ENCODE measurements at regions not wholly inside any gene's neighbourhood (a gene's known extent, or its start where the extent isn't known, plus 50 kb on each side); places are given as distances from the start of the nearest gene placed in this dataset.
A peak's percentile ranks its signal among the peaks of the same experiment; 100 is the strongest.

DNA sequence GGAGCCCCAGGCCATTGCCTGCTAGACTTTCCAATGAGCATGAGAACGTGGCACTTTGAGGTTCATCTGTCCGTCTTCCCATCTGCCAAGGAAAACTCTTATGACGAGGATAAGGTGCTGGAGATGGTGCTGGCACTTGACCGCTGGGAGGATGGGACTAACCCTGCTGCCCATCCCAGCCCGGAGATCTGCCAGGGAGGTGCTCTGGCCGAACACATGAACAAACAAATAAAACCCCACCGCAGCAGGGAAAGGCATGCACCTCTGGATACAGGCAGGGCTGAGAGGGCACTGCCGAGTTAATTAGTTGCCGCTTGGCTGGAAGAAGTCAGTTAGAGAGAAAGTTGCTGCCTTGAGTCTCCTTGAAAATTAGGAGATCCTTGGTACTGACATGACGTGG, 308.4 kb downstream of the AJAP1 start:
- Histone ChIP-seq H3K36me3 (replicated peaks in 1 of 2; ENCODE audit: control insufficient read depth in 2 of 2, insufficient read depth in 2 of 2, low read length in 2 of 2) (no peaks in the 10 kb centered on the region), H2AK5ac (ENCODE audit: low read depth, low read length) (no peak overlapping the region), H3K9me3 (replicated peaks in 1 of 2; ENCODE audit: control insufficient read depth in 2 of 2, insufficient read depth in 1 of 2, low read depth in 1 of 2, low read length in 2 of 2) (no peaks in the 10 kb centered on the region), H4K8ac (ENCODE audit: low read depth, low read length) (no peak overlapping the region), H3K4ac (ENCODE audit: low read length) (no peak overlapping the region), H3K14ac (ENCODE audit: low read length) (no peak overlapping the region), H3K23ac (ENCODE audit: low read depth, low read length, poor library complexity) (no peak overlapping the region), H2AFZ (ENCODE audit: low read length) (no peak overlapping the region), H3K9ac (ENCODE audit: low read depth, low read length, poor library complexity) (no peak overlapping the region), H3K4me2 (ENCODE audit: insufficient read depth, low read length, poor library complexity, severe bottlenecking) (no peak overlapping the region), H2BK12ac (ENCODE audit: low read length) (no peak overlapping the region), H3K27me3 (ENCODE audit: control insufficient read depth in 3 of 3, insufficient read depth in 3 of 3, low read depth in 1 of 3, low read length in 3 of 3) (peaks cover 0 to 2% (median 0%) of the 10 kb centered on the region in 3 experiments), H4K91ac (ENCODE audit: low read depth, low read length, poor library complexity) (no peak overlapping the region), H3K4me3 (ENCODE audit: low read length in 2 of 2) (no peak overlapping the region), H2BK120ac (ENCODE audit: low read depth, low read length) (no peak overlapping the region), H3K79me1 (ENCODE audit: low read depth, low read length) (no peaks in the 10 kb centered on the region), H3K27ac (replicated peaks; ENCODE audit: low read length) (no peak overlapping the region), H3K4me1 (ENCODE audit: control insufficient read depth in 2 of 2, insufficient read depth in 1 of 2, low read depth in 1 of 2, low read length in 2 of 2) (peaks cover 0 to 13% of the 10 kb centered on the region in 2 donors), H3K18ac (ENCODE audit: low read length) (no peak overlapping the region), H2BK15ac (ENCODE audit: low read length) (no peak overlapping the region), H2BK5ac (ENCODE audit: low read length) (no peak overlapping the region)
- DNase-seq (ENCODE audit: low spot score): no peak
- no CpG with 5 or more reads among the region's 10 CpGs for WGBS, 2 donors (ENCODE audit: extremely low coverage in 2 of 2, insufficient read length in 2 of 2, insufficient replicate concordance in 1 of 2)

DNA sequence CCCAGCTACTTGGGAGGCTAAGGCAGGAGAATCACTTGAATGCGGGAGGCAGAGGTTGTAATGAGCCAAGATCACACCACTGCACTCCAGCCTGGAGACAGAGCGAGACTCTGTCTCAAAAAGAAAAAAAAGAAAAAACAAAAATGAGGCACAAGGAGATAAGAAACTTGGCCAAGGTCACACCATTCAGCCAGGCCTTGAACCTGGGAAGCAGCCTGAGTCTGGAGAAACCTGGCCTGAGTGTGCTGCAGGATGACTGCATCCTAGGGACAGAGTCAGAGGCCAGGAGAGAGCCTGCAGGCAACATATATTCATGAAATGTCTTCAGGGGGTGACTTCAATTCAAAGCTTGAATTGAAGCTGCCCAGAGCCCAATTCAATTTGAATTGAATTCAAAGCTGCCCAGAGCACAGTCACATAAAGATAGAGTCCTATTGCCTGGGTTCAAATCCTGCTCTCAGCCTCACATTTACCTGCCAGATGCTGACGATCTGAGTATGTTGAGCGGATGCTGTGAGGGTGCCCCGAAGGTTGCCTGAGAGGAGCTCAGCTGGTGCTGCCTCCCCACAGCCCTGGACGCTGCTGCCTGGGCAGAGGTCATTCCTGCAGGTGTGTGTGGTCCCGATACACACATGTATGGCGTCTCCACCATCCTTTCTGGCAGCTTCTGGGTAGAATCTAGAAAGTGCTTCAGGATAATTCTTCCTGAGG, 307.7 kb downstream of the AJAP1 start:
- H2BK5ac ChIP-seq (ENCODE audit: low read length): no peak overlapping the region
- peak overlapping the region in 1 of 2 donors; percentile 18 for H3K4me3 ChIP-seq (ENCODE audit: low read length in 2 of 2)
- H3K4ac ChIP-seq (ENCODE audit: low read length): no peak overlapping the region
- no peak overlapping the region for H2BK120ac ChIP-seq (ENCODE audit: low read depth, low read length)
- DNase-seq (ENCODE audit: low spot score): no peak
- no CpG with 5 or more reads among the region's 8 CpGs for WGBS, 2 donors (ENCODE audit: extremely low coverage in 2 of 2, insufficient read length in 2 of 2, insufficient replicate concordance in 1 of 2)
- no peaks in the 10 kb centered on the region for H3K79me1 ChIP-seq (ENCODE audit: low read depth, low read length)
- no peak overlapping the region for H3K23ac ChIP-seq (ENCODE audit: low read depth, low read length, poor library complexity)
- H4K91ac ChIP-seq (ENCODE audit: low read depth, low read length, poor library complexity): no peak overlapping the region
- no peak overlapping the region for H3K27ac ChIP-seq (replicated peaks; ENCODE audit: low read length)
- H4K8ac ChIP-seq (ENCODE audit: low read depth, low read length): no peak overlapping the region
- no peak overlapping the region for H3K4me2 ChIP-seq (ENCODE audit: insufficient read depth, low read length, poor library complexity, severe bottlenecking)
- peaks cover 0 to 13% of the 10 kb centered on the region in 2 donors for H3K4me1 ChIP-seq (ENCODE audit: control insufficient read depth in 2 of 2, insufficient read depth in 1 of 2, low read depth in 1 of 2, low read length in 2 of 2)
- no peaks in the 10 kb centered on the region for H3K9me3 ChIP-seq (replicated peaks in 1 of 2; ENCODE audit: control insufficient read depth in 2 of 2, insufficient read depth in 1 of 2, low read depth in 1 of 2, low read length in 2 of 2)
- no peak overlapping the region for H2AK5ac ChIP-seq (ENCODE audit: low read depth, low read length)
- H2AFZ ChIP-seq (ENCODE audit: low read length): no peak overlapping the region
- H3K18ac ChIP-seq (ENCODE audit: low read length): no peak overlapping the region
- H3K9ac ChIP-seq (ENCODE audit: low read depth, low read length, poor library complexity): no peak overlapping the region
- H2BK12ac ChIP-seq (ENCODE audit: low read length): no peak overlapping the region
- H2BK15ac ChIP-seq (ENCODE audit: low read length): no peak overlapping the region
- no peak overlapping the region for H3K14ac ChIP-seq (ENCODE audit: low read length)
- H3K36me3 ChIP-seq (replicated peaks in 1 of 2; ENCODE audit: control insufficient read depth in 2 of 2, insufficient read depth in 2 of 2, low read length in 2 of 2): no peaks in the 10 kb centered on the region
- H3K27me3 ChIP-seq (ENCODE audit: control insufficient read depth in 3 of 3, insufficient read depth in 3 of 3, low read depth in 1 of 3, low read length in 3 of 3): peaks cover 0 to 2% (median 0%) of the 10 kb centered on the region in 3 experiments

DNA sequence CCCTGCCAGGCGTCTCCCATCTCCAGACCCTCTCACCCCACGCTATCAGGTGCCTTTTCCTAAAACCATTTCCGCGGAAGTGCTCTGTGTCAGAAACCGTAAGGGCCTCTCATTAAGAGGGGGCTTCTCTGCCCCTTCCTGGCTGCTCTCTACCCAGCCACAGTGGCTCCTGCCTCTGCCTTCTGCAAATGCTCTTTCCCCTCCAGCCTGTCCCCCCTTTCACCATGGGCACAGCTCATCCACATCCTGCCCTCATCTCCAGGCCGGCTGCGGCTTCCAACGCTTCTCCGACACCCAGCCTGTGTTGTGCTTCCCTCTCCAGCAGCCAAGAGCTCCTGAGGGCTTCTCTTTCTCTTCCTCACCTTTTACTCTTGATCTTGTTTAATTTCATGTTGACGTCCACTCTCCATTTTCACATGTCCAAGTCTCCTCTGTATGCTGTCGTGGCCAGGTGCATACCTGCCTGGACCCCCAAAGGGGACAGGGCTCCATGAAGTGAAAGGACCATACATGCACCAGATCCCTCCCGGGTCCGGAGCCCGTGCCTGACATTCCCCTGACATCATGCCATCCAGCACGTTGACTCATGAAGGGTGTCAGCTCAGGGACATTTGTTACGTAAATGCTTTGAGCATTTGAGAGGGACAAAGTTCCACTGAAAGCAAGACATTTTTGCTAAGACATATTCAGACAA, 306.5 kb downstream of the AJAP1 start:
- no peak for DNase-seq (ENCODE audit: low spot score)
- H2BK12ac ChIP-seq (ENCODE audit: low read length): no peak overlapping the region
- no peak overlapping the region for H3K4ac ChIP-seq (ENCODE audit: low read length)
- H2BK120ac ChIP-seq (ENCODE audit: low read depth, low read length): no peak overlapping the region
- no peak overlapping the region for H3K23ac ChIP-seq (ENCODE audit: low read depth, low read length, poor library complexity)
- no peak overlapping the region for H4K8ac ChIP-seq (ENCODE audit: low read depth, low read length)
- no peaks in the 10 kb centered on the region for H3K36me3 ChIP-seq (replicated peaks in 1 of 2; ENCODE audit: control insufficient read depth in 2 of 2, insufficient read depth in 2 of 2, low read length in 2 of 2)
- H2AFZ ChIP-seq (ENCODE audit: low read length): no peak overlapping the region
- H3K4me1 ChIP-seq (ENCODE audit: control insufficient read depth in 2 of 2, insufficient read depth in 1 of 2, low read depth in 1 of 2, low read length in 2 of 2): peaks cover 0 to 13% of the 10 kb centered on the region in 2 donors
- H2BK5ac ChIP-seq (ENCODE audit: low read length): peak overlapping the region; percentile 17
- H3K4me3 ChIP-seq (ENCODE audit: low read length in 2 of 2): no peak overlapping the region
- H3K4me2 ChIP-seq (ENCODE audit: insufficient read depth, low read length, poor library complexity, severe bottlenecking): no peak overlapping the region
- peaks cover 0 to 2% (median 0%) of the 10 kb centered on the region in 3 experiments for H3K27me3 ChIP-seq (ENCODE audit: control insufficient read depth in 3 of 3, insufficient read depth in 3 of 3, low read depth in 1 of 3, low read length in 3 of 3)
- H3K18ac ChIP-seq (ENCODE audit: low read length): peak overlapping the region; percentile 30
- no peak overlapping the region for H3K9ac ChIP-seq (ENCODE audit: low read depth, low read length, poor library complexity)
- no peak overlapping the region for H3K27ac ChIP-seq (replicated peaks; ENCODE audit: low read length)
- WGBS, 2 donors (ENCODE audit: extremely low coverage in 2 of 2, insufficient read length in 2 of 2, insufficient replicate concordance in 1 of 2): no CpG with 5 or more reads among the region's 16 CpGs
- H2BK15ac ChIP-seq (ENCODE audit: low read length): no peak overlapping the region
- no peak overlapping the region for H4K91ac ChIP-seq (ENCODE audit: low read depth, low read length, poor library complexity)
- H3K9me3 ChIP-seq (replicated peaks in 1 of 2; ENCODE audit: control insufficient read depth in 2 of 2, insufficient read depth in 1 of 2, low read depth in 1 of 2, low read length in 2 of 2): no peaks in the 10 kb centered on the region
- no peaks in the 10 kb centered on the region for H3K79me1 ChIP-seq (ENCODE audit: low read depth, low read length)
- H3K14ac ChIP-seq (ENCODE audit: low read length): peak overlapping the region; percentile 42
- H2AK5ac ChIP-seq (ENCODE audit: low read depth, low read length): no peak overlapping the region

GRCh38 chr1:4960336-4960735, 305.9 kb downstream of the AJAP1 start:
- no peak for DNase-seq (ENCODE audit: low spot score)
- Histone ChIP-seq H3K27me3 (ENCODE audit: control insufficient read depth in 3 of 3, insufficient read depth in 3 of 3, low read depth in 1 of 3, low read length in 3 of 3) (peaks cover 0 to 2% (median 0%) of the 10 kb centered on the region in 3 experiments), H3K27ac (replicated peaks; ENCODE audit: low read length) (no peak overlapping the region), H3K79me1 (ENCODE audit: low read depth, low read length) (no peaks in the 10 kb centered on the region), H3K9ac (ENCODE audit: low read depth, low read length, poor library complexity) (no peak overlapping the region), H3K36me3 (replicated peaks in 1 of 2; ENCODE audit: control insufficient read depth in 2 of 2, insufficient read depth in 2 of 2, low read length in 2 of 2) (no peaks in the 10 kb centered on the region), H3K4ac (ENCODE audit: low read length) (no peak overlapping the region), H3K9me3 (replicated peaks in 1 of 2; ENCODE audit: control insufficient read depth in 2 of 2, insufficient read depth in 1 of 2, low read depth in 1 of 2, low read length in 2 of 2) (no peaks in the 10 kb centered on the region), H2BK5ac (ENCODE audit: low read length) (no peak overlapping the region), H3K4me1 (ENCODE audit: control insufficient read depth in 2 of 2, insufficient read depth in 1 of 2, low read depth in 1 of 2, low read length in 2 of 2) (peaks cover 0 to 10% of the 10 kb centered on the region in 2 donors), H2AK5ac (ENCODE audit: low read depth, low read length) (no peak overlapping the region), H4K8ac (ENCODE audit: low read depth, low read length) (no peak overlapping the region), H2AFZ (ENCODE audit: low read length) (no peak overlapping the region), H2BK120ac (ENCODE audit: low read depth, low read length) (no peak overlapping the region), H3K14ac (ENCODE audit: low read length) (no peak overlapping the region), H2BK12ac (ENCODE audit: low read length) (no peak overlapping the region), H3K23ac (ENCODE audit: low read depth, low read length, poor library complexity) (no peak overlapping the region), H3K18ac (ENCODE audit: low read length) (peak overlapping the region; percentile 28), H3K4me3 (ENCODE audit: low read length in 2 of 2) (no peak overlapping the region), H3K4me2 (ENCODE audit: insufficient read depth, low read length, poor library complexity, severe bottlenecking) (no peak overlapping the region), H4K91ac (ENCODE audit: low read depth, low read length, poor library complexity) (no peak overlapping the region), H2BK15ac (ENCODE audit: low read length) (no peak overlapping the region)
- no CpG with 5 or more reads among the region's 9 CpGs for WGBS, 2 donors (ENCODE audit: extremely low coverage in 2 of 2, insufficient read length in 2 of 2, insufficient replicate concordance in 1 of 2)
